UCSD-AML1 (cell line): ENCODE measurements at regions not wholly inside any gene's neighbourhood (a gene's known extent, or its start where the extent isn't known, plus 50 kb on each side); places are given as distances from the start of the nearest gene placed in this dataset.

Experiments used
- DNase-seq: peaks from one replicate; lab custom pipeline; 2025; ENCODE audit not compliant: unreplicated experiment; lab: John Stamatoyannopoulos, UW

DNA sequence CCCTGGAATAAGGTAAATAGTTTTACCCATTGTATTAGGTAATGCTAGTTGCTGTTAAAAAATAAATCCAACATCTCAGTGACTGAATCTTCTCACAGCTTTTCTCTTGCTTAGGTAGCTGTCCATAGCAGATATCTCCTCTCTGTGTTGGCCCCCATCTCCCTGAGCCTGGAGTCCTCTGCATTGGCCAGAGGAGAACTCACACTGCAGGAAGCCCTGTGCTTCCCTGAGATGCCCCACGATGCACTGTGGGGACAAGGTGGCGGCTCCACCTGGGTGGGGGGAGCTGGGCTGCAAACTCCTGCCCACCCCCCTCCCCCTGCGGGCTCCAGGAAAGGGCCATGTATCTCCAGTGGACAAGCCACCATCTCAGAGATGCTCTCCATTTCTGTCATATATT is 80.4 kb upstream of the SALL3 start:
- DNase-seq, result no peak

DNA sequence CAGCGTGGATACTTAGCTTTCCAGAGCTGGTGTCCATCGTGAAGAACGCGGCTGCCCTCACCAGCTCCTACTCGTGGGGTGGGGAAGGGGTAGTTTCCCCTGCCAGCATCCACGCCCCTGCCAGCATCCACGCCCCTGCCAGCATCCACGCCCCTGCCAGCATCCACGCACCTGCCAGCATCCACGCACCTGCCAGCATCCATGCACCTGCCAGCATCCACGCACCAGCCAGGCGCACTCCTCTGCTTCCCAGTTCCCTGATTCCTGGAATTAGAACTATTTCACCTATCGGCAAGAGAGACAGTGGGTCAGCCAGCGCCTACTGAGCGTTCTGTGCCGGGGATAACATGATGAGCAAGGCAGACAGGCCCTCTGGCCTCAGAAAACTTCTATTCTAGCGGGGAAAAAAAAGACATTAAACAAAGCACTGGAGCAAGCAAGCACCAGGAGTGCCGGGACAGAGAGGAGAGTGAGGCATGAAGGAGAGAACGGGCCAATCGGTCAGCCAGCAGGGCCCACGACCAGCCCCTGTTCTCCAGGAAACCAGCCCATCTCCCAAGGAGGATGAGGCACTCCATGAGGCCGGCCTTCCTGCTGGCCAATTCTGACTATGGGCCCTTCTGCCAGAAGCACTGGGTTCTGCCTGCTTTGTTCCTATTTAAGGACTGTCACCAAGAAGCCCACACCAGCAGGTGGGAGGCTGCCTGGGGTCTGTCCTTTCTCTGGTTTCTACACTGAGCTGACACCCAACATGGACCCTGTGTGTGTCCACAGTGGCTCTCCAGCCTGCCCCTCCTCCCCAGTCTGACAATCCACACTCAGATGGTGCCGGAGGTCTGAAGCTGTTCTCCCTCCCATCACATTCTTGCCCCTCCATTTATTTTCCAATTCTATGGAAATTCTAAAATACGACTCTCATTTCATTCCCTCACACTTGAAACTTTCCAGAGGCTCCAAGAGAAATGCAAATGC is 78.4 kb upstream of the SALL3 start:
- DNase-seq, result no peak

DNA sequence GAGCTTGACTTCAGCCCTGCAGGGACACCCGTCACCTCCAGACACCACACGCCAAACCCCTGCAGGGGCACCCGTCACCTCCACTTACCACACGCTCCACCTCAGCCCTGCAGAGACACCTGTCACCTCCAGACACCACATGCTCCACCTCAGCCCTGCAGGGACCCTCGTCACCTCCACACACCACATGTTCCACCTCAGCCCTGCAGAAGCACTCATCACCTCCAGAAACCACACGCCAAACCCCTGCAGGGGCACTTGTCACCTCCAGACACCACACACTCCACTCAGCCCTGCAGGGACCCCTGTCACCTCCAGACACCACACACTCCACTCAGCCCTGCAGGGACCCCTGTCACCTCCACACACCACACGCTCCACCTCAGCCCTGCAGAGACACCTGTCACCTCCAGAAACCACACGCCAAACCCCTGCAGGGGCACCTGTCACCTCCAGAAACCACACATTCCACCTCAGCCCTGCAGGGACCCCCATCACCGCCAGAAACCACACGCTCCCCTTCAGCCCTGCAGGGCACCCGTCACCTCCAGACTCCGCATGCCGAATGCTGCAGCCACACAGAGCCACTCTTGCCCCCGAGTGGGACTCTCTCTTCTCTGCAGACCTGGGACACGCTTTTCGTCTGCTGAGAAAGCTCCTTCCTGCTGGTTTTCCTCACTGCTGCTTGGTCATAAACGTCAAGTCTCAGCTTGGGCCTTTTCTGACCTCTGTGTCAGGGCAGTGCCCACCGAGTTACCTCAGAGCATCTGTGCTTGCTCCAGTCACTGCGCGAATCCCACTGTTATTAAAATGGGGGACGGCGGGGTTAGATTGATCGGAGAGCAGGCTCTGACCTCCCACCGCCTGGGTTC is 77.5 kb upstream of the SALL3 start:
- DNase-seq, result no peak

DNA sequence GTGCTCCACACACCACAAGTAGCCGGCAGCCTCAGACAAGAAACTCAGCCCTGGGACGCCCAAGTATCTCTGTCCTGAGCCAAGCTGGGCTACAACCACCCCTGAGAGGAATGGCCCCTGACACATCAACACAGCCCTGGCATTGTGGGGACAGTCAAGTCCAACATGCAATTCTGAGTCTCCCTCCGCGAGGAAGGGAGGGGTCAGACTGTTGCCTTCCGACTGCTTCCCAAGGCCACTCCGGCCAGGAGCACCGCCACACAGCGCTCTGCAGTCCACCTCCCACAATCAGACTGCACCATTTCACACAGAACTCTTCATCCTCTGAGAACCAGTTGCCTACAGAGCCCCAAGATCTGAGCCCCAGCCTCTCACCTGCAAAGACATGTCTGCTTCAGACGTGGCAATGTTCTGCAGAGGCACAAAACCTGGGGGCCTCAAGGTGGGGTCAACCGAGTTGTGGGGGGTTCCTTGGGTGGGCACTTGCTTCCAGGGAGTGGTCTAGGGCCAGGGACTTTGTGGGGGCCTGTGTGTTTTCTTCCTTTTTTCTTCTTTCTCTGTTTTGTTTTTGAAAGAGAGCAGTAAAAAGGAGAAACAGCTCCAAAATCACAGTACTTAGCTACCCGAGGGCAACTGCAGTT is 76.7 kb upstream of the SALL3 start:
- DNase-seq, result no peak

DNA sequence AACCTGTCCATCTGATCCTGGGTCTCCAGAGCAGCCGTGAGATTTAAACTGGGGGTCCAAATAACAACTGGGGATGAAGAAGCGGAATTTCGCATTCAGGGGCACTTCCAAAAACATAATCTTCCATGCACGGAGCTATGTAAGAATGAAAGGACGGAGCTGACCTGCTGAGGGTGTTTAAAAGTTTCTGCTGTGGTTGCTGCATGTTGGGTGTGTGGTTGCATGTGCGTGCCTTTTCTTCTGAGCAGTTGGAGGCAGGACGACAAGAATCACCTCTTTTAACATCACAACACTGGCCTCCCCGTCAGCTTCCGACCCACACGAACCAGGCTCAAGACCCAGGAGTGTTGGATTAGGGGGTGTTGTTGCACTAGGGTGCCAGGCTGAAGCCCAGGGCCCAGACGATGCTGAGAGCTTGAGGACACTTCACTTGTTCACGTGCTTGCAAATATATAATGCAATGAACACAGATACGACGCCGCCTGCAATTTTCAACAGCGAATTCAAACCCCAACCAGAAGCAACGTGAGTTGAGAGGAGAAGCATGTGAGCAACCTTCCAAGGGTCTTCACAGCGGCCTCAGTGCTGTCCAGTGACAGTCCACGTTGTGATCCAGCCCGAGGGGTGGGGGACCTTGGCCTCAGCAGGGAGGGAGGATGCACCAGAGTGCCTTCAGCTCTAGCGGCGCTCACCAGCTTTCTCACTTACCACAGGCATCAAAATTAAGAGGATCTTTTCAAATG is 76.0 kb upstream of the SALL3 start:
- DNase-seq, result no peak

- DNase-seq, result no peak
Observed at GRCh38 chr18:78904179-78904531, 75.5 kb upstream of the SALL3 start.

DNA sequence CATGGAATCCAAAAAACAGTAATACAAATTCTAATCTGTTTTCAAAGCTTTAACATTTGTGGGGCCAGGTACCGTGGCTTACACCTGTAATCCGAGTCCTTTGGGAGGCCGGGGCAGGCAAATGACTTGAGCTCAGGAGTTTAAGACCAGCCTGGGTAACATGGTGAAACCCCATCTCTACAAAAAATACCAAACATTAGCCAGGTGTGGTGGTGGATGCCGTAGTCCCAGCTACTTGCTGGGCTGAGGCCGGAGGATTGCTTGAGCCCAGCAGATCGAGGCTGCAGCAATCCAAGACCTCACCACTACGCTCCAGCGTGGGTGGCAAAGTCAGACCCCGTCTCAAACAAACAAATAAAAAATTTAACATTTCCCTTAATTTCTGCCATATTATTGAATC is 74.3 kb upstream of the SALL3 start:
- DNase-seq, result no peak

DNA sequence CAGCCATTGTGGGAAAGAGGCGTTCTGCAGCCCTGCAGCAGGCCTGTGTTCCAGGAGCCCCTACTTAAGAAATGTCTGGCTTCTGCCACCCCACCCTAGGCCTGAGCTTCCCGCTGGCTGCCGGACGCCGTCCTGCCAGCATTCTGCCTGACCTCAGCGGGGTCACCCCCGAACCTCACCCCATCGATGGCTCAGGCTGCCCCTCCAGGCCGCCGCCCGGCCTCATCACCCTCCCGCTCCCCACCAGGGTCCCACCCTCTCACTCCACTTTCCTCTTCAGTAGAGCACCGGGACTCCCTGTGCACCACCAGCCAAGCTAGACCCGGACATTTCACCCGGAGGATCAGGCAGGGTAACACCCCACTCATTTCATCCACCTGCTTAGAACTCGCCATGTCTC is 73.6 kb upstream of the SALL3 start:
- DNase-seq, result no peak

DNA sequence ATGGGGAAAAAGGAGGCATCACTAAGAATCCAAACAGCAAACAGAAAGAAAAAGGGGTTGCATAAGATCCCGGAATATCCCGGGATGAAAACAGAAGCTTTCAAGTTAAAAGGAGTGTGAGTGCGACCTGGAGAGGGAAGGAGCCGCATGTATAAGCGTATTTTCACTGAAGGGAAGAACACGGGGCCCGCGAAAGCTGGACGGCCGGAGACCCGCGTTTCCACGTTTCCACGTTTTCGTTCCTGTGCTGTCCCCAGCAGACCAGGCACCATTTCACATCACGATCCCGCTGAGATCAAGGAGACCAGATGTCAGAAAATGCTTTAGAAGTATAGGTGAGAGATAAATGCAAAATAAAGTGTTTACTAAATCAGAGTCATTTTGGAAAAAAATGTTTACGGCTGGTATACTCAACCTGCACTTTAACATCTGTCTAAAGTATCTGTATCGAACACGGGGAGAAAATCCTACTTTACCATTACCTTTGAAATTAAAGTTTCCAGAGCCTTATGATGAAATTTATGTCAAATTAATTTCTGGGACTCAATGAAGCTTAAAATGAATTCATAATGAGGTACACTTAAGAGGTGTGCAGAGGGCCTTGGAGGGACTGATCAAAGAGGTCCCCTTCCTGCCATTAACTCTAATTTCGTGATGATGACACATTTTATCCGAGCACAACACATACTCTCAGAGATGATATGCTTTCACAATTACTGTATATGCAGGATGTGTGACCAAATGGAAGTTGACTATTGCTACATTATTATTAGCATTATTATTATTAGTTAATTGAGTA is 71.0 kb upstream of the SALL3 start:
- DNase-seq, result no peak

DNA sequence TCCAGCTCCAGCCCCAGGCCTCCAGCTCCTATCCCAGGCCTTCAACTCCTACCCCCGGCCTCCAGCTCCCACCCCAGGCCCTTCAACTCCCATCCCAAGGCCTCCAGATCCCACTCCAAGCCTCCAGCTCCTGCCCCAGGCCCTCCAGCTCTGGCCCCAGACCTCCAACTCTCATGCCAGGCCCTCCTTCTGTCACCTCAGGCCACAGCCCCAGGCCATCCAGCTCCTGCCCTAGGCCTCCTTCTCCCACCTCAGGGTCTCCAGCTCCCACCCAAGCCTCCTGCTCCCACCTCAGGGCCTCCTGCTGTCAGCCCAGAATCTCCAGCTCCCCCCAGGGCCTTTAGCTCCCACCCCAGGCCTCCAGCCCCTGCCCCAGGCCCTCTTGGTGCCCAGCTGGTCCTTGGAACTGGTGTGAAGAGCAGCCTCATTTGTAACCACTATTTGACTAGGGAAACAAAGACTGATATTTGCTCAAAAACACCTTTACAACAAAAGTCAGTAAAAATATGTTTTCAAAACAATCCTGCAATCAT is 67.8 kb upstream of the SALL3 start:
- DNase-seq, result no peak

DNA sequence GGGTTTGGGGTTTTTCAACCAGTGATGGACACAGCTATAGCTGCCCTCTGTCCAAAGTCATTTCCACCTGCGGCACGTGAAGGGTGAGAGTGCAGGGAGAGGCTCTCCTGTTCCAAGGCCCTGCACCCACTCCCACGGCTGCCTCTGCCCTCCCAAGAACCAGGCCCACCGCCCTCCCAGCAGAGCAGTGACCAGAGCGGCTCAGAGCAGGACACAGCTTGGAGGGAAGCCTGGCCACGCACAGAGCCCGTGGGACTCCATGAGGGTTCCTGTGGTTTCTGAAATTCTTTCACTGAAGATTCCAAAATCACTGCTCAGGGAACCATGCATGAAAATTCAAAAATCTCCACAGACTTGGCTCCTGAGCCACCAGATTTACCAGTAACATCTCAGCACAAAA is 67.3 kb upstream of the SALL3 start:
- DNase-seq, result no peak

DNA sequence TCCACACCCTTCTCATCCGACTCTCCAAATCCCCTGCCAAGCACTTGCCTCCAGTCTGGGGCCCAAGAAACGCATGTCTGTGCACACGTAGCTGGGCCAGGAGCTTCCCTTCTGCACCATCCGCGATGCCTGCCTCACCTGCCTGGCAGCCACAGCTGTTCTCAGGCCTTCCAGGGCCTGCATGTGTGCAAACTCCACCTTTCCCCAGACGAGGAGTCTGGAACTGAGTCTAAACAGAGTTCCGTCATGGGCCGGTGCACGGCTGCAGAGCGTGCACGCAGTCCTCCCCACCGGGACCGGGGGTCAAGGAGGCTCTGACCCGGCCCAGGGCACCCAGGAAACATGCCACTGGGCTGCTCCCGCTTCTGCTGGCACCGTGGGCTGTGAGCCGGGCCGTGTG is 66.8 kb upstream of the SALL3 start:
- no peak for DNase-seq

DNA sequence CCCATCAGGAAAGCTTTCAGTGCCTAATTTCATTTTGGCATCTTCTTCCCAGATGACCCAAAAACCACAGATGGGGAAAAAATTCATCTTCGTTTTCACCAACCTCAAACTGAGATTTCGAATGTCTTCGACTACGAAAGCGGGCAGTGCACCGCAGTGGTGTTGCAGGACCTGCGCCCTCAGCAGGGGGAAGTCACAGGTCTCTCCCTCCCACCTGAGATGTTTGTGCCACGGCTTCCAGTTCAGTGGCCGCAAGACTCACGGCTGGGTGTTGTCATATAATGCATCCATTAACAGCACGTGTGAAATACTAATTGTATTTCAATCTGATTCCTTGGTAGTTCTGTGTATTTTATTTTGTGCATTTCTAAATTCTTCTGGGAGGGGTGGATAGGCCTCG is 66.2 kb upstream of the SALL3 start:
- no peak for DNase-seq

GRCh38 chr18:78913830-78914231 is 65.8 kb upstream of the SALL3 start:
- no peak for DNase-seq

- no peak for DNase-seq
Observed at GRCh38 chr18:78914249-78914935, 65.2 kb upstream of the SALL3 start.

DNA sequence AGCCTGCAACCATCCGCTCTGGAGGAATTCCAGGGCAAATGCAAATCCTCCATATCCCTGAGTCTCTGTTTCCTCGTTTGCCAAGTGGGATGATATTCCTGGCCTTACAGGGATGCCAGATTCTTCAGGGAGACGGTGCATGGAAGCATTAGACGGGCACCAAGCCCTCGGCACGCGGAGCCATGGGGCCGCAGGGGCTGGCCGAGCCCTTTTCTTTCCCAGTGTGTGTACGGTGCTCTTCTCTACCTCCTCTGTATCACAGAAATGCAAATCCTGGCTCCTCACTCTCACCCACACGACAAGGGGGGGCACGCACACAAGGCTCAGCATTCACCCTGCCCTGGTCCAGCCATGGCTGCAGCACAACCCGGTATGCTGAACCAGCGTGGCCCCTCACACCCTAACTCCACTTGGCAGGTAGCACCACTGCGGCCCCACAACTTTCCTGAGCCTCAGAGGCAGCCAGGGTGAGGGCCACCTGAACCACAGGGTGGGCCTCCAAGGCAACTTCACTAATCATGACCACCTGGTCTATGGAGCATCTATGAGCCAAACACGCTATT is 64.1 kb upstream of the SALL3 start:
- DNase-seq, result no peak

DNA sequence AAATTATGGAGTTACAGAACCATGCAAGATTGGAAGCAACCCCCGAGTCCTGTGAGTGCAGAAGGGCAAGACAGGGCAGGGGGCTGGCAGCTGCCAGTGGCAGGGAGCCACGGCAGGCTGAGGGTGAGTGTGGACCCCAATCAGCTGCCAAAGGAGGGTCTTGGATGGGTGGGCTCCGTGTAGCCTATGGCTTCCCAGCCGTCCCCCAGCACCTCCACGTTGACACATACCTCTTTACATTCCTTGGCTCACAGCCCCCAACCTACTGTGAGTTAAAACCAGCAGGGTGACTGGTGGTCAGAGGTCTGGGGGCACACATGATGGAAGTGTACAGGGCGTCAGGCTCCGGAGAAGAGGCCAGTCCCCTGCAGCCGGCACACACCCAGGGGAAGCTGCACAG is 60.9 kb upstream of the SALL3 start:
- DNase-seq, result no peak

- no peak for DNase-seq
Observed at GRCh38 chr18:78919956-78920355, 59.7 kb upstream of the SALL3 start.
